C4-2B (cell line): ENCODE measurements at regions not wholly inside any gene's neighbourhood (a gene's known extent, or its start where the extent isn't known, plus 50 kb on each side); places are given as distances from the start of the nearest gene placed in this dataset.

Source experiments
- ZFX ChIP-seq: fragments of 450-650 bp; IDR thresholded peaks from 2 replicates; pipeline ENCODE4 v1.6.1; 2017
- TF ChIP-seq, protein P1 (sequence below): fragments of 450-650 bp; conservative IDR thresholded peaks from 2 replicates; pipeline ENCODE4 v1.5.1; 2017; ENCODE audit warnings: mild to moderate bottlenecking

DNA sequence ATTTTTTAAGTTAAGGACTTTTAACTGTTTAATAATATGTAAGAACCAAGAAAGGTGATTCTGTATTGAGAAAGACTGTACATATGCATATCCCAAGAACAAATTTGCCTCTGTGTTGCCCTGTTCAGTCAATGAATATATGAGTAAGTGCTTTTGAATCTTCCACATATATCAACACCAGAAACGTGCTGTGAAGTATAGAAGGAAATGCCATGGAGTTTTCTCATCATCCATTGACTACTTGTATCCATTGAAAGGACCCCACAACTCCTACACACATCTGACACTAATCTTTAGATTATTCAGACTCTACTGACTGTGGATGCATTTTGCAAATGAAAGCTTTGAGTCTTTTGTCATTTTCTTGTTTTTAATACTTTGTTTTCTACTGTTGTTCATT lies 366.9 kb downstream of the S1PR1 start:
- TF ChIP-seq, protein P1, sequence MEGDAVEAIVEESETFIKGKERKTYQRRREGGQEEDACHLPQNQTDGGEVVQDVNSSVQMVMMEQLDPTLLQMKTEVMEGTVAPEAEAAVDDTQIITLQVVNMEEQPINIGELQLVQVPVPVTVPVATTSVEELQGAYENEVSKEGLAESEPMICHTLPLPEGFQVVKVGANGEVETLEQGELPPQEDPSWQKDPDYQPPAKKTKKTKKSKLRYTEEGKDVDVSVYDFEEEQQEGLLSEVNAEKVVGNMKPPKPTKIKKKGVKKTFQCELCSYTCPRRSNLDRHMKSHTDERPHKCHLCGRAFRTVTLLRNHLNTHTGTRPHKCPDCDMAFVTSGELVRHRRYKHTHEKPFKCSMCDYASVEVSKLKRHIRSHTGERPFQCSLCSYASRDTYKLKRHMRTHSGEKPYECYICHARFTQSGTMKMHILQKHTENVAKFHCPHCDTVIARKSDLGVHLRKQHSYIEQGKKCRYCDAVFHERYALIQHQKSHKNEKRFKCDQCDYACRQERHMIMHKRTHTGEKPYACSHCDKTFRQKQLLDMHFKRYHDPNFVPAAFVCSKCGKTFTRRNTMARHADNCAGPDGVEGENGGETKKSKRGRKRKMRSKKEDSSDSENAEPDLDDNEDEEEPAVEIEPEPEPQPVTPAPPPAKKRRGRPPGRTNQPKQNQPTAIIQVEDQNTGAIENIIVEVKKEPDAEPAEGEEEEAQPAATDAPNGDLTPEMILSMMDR, result no peak
- no peak for TF ChIP-seq ZFX
